Breast epithelium (tissue), 4 donors: ENCODE measurements at regions not wholly inside any gene's neighbourhood (a gene's known extent, or its start where the extent isn't known, plus 50 kb on each side); places are given as distances from the start of the nearest gene placed in this dataset.
"Not testable (repeated sequence)": the region's sequence is repeated elsewhere in the genome, so short reads cannot be mapped to it uniquely, and the experiment has no call there.

ENCODE experiments used
- DNase-seq, 2 donors: peaks; one replicate each; pipeline ENCODE4 v3.0.0-alpha.2; 2019; ENCODE audit warnings: low spot score in 2 of 2
- H3K27ac ChIP-seq, 2 donors: fragments of 200-600 bp; sonication (generic) in 1 of 2; one replicate each; pipeline ENCODE4 v1.5.1; 2016 to 2019; ENCODE audit warnings: mild to moderate bottlenecking in 1 of 2
- H3K27me3 ChIP-seq, 2 donors: fragments of 200-600 bp; sonication (generic) in 1 of 2; one replicate each; pipeline versions ENCODE4 v1.5.1 to v1.6.0; 2017 to 2019; ENCODE audit warnings: control low read depth in 1 of 2, mild to moderate bottlenecking in 1 of 2
- H3K36me3 ChIP-seq: fragments of 200-600 bp; one replicate; pipeline ENCODE4 v1.5.1; 2019
- H3K4me1 ChIP-seq, 2 donors: fragments of 200-600 bp; sonication (generic); one replicate each; pipeline ENCODE4 v1.5.1; 2016 to 2019; ENCODE audit warnings: control low read depth in 1 of 2
- H3K4me3 ChIP-seq, 3 donors: fragments of 200-600 bp; sonication (generic); 1 replicate in 2 of 3; 2 replicates in 1 of 3; pipeline ENCODE4 v1.5.1; 2016 to 2019; ENCODE audit warnings: mild to moderate bottlenecking in 3 of 3, moderate library complexity in 2 of 3
- H3K9me3 ChIP-seq, 2 donors: fragments of 200-600 bp; sonication (generic) in 1 of 2; one replicate each; pipeline ENCODE4 v1.5.1; 2016 to 2019; ENCODE audit warnings: control low read depth in 1 of 2
- POLR2A ChIP-seq: fragments of 450-650 bp; IDR thresholded peaks from one replicate; pipeline ENCODE4 v1.6.1; 2016; ENCODE audit warnings: antibody characterized with exemption, mild to moderate bottlenecking, moderate library complexity
- POLR2AphosphoS5 ChIP-seq, 3 donors: sonication (generic); formaldehyde crosslinking; IDR thresholded peaks; one replicate each; pipeline ENCODE4 v1.6.1; 2017; ENCODE audit warnings: antibody characterized with exemption in 3 of 3
- intact Hi-C: fragments of 100-400 bp; cut with DNase I; formaldehyde crosslinking; loops from one replicate; pipeline ENCODE4 v1.15.1; 2023; ENCODE audit warnings: low total_unique reads
- TF ChIP-seq, protein P1 (sequence below), 3 donors: fragments of 450-650 bp; IDR thresholded peaks; one replicate each; pipeline ENCODE4 v1.5.1; 2016 to 2017; ENCODE audit warnings: antibody characterized with exemption in 3 of 3, mild to moderate bottlenecking in 3 of 3, moderate library complexity in 3 of 3

DNA sequence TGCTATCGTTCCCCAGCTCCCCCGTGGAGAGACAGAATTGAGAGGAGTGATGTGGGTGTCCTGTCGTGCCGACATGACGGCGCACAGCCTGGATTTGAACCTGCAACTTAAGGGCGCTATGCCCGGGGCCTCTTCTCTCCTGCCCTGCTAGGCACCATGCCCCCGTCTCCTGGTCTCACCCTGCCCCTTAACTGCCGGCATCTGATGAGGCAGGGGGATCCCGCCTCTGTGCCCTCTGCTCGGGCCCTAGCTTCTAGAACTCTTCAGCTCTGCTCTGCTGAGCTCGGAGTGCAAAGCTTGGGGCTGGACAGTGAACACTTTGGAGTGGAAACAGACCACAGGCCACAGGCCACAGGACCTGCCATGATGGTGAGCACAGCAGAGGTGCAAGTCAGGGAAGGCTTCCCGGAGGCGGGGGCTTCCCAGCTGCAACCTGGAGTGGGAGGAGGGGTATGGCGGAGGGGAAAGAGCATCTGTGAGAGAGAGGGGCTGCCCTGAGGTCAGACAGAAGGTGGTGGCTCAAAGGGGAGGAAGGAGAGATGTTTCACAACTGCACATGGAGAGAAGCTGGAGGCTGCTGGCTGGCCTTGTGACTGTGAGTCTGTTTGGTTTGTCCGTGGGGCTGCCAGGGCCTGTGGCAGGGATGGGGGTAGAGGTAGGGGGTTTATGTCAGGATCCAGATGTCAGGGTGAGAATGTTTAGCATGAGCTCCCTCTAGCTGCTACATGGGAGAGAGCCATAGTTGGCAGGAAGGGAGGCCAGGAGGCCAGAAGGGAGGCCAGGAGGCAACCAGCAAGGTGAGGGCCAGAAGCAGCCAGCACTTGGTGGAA, 107.8 kb downstream of the CRLF3 start:
- Histone ChIP-seq H3K27me3 (no peaks in the 10 kb centered on the region), H3K36me3 (no peaks in the 10 kb centered on the region), H3K27ac (no peak overlapping the region), H3K4me1 (no peaks in the 10 kb centered on the region), H3K4me3 (no peak overlapping the region), H3K9me3 (no peaks in the 10 kb centered on the region)
- DNase-seq, result no peak
- intact Hi-C loops, result no loop called here
- no peak for TF ChIP-seq POLR2AphosphoS5 (IDR thresholded peaks at IDR 0.05)
- TF ChIP-seq, protein P1, sequence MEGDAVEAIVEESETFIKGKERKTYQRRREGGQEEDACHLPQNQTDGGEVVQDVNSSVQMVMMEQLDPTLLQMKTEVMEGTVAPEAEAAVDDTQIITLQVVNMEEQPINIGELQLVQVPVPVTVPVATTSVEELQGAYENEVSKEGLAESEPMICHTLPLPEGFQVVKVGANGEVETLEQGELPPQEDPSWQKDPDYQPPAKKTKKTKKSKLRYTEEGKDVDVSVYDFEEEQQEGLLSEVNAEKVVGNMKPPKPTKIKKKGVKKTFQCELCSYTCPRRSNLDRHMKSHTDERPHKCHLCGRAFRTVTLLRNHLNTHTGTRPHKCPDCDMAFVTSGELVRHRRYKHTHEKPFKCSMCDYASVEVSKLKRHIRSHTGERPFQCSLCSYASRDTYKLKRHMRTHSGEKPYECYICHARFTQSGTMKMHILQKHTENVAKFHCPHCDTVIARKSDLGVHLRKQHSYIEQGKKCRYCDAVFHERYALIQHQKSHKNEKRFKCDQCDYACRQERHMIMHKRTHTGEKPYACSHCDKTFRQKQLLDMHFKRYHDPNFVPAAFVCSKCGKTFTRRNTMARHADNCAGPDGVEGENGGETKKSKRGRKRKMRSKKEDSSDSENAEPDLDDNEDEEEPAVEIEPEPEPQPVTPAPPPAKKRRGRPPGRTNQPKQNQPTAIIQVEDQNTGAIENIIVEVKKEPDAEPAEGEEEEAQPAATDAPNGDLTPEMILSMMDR (IDR thresholded peaks at IDR 0.05), result no peak
- no peak for TF ChIP-seq POLR2A

DNA sequence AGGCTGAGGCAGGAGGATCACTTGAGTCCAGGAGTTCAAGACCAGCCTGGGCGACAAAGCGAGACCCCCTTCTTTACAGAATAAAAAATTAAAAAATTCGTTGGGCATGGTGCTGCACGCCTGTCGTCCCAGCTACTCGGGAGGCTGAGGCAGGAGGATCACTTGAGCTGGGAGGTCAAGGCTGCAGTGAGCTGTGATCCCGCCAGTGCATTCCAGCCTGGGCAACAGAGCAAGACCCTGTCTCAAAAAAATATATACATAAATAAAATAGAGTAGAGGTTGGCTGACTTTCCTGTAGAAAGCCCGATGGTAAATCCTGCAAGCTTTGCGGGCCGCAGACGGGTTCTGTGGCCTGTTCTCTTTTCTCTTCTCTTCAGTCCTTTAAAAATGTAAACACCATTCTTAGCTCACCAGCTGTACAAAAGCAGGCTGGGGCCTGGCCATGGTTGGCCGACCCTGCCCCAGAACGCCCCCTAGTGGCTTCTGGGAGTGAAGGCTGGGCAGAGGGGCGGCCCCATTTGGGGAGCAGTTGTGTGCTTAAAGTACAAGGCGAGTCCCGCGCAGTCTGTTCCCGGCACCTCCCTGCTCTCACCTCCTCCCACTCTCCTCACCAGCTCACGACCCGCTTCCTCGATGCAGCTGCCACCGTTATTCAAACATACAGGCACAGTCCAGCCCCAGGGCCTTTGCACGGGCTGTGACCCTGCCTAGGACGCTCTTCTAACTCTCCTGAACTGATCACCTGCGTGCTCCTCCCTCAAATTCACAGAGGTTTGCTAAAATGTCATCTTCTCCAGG, 109.5 kb downstream of the CRLF3 start:
- intact Hi-C loops, H3K4me1 ChIP-seq, H3K36me3 ChIP-seq, H3K4me3 ChIP-seq, DNase-seq, H3K27me3 ChIP-seq, H3K9me3 ChIP-seq, H3K27ac ChIP-seq: not testable (repeated sequence)
- TF ChIP-seq, protein P1 (IDR thresholded peaks at IDR 0.05), result peak in 1 of 3 donors; percentile 29

DNA sequence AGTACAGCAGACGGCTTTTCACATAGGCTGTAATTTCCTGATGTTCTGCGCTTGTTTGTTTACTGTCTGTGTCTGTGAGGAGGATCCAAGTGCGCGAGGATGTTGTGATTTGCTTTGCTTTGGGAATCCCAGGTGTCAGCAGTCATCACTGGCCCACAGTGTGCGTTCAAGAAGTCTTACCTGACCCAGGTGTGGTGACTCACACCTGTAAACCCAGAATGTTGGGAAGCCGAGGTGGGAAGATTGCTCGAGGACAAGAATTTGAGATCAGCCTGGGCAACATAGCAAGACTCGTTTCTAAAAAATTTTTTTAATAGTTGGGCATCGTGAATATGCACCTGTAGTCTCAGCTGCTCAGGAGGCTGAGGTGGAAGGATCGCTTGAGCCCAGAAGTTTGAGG, 110.7 kb downstream of the CRLF3 start:
- intact Hi-C loops, H3K36me3 ChIP-seq, H3K9me3 ChIP-seq, H3K27ac ChIP-seq, H3K4me1 ChIP-seq, H3K27me3 ChIP-seq, H3K4me3 ChIP-seq, DNase-seq: not testable (repeated sequence)

DNA sequence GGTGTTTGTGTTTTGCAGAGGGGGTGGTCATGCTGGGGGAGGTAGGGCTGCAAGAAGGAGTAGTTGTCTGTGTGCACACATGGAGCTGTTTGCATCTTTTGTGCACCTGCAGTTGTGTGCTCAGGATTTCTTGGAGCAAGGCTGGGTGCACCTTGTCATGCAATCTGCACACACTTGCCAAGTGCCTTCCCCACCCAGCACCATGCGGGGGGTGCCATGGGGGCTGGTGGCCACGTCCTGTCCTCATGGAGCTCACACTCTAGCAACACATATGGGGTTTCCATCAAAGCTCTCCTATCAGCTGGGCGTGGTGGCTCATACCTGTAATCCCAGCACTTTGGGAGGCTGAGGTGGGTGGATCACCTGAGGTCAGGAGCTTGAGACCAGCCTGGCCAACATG, 111.6 kb downstream of the CRLF3 start:
- H3K9me3 ChIP-seq, H3K27me3 ChIP-seq, H3K36me3 ChIP-seq, DNase-seq, H3K27ac ChIP-seq, intact Hi-C loops, H3K4me3 ChIP-seq, H3K4me1 ChIP-seq: not testable (repeated sequence)

DNA sequence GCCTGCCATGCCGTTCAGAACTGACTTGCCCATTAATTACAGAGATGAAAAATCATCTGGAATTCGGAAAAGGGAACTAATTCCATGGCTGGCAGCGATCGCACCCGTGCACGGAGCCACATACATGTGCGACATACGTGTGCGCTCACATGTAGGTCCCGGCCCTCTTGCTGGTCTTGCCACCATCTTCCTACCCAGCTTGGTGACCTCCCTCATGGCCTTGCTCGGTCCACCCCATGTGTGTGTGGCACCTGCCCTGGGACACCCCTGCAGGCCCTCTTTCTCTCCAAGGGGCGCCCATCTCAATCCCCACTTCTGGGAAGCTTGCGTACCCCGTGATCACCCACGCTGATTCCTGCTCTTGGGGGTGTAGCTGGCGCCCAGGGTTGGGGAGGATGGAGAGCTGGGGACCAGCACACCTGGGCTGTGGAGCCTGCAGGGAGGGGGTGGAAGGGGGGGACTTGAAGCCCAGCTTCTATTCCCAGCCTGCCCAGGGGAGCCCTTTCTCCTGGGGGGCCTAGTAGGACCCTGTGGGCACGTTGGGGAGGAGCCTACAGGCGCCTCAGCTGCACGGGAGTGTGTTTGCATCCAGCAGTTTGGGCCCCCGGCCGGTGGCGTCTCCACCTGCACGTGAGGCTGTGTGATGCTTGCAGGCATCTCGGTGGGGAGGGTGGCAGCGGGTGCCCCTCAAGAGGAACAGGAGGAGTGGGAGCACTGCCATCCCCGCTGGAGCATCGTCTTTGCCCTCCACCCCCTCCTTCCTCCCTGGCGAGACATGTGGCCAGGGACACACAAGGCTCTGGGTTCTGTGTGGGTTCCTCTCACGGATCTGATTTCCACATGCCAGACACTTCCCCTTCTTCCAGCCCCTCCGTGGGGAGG, 112.6 kb downstream of the CRLF3 start:
- H3K27me3 ChIP-seq, H3K27ac ChIP-seq, H3K9me3 ChIP-seq, intact Hi-C loops, H3K4me1 ChIP-seq, H3K36me3 ChIP-seq, DNase-seq: not testable (repeated sequence)
- H3K4me3 ChIP-seq, result peak overlapping the region in 1 of 3 donors; percentile 88

DNA sequence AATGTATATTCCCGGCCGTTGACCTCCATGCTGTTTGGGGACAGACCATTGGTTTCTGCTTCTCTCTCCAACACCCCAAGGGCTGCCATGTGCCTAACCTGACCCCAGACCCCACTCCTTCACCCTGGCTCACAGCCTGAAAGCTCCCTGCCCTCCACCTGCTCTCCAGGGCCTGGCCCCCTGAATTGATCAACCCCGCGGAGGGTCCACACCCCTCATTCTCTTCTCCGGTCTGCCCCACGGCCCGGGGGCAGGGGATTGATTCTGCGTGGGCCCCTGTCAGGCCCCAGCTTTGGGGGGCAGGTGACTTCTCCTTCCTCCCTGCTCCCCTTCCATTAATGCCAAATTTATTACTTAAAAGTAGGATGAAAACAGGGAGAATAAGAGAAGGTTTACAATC, 113.3 kb downstream of the CRLF3 start:
- DNase-seq, intact Hi-C loops, H3K36me3 ChIP-seq, H3K4me1 ChIP-seq, H3K9me3 ChIP-seq, H3K27me3 ChIP-seq: not testable (repeated sequence)
- Histone ChIP-seq H3K4me3 (peak overlapping the region in 2 of 3 donors; percentile 86 to 88), H3K27ac (peak overlapping the region in 1 of 2 donors; percentile 33)

DNA sequence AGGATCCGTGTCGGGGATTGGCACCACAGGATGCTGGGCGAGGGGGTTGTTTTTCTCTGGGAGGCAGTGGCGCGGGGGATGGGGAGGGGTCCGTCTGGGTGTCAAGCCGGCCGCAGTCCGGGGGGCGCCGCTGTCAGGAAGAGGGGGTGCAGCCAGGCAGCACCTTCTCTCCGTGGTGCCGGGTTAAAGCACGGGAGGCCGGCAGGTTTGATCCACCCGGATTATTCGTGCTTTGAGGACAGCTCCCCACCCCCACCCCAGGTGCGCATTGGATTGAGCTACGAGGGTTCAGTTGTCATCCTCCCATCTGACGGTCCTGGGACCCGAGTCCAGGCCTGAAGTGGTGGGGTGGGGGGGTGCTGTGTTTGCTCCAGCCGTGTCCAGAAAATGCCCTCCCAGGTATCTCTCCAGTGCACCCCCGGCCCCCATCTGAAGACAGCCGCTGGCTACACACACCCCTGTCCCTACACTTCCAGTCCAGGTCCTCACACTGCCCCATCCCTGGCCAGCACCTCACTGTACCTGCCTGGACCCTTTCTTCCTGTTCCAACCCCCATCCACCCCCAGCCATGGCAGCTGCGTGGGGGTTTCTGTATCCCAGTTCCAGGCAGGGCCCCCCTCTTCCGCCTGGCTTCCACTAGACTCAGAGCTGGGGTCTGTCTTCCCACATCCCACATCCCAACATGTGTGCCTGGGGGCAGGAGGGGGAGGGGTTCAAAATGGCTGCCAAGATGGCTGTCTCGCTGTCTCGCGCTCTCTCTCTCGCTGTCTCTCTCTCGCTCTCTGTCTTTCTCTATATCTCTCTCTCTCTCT, 114.0 kb downstream of the CRLF3 start:
- DNase-seq, H3K4me1 ChIP-seq, H3K36me3 ChIP-seq, intact Hi-C loops, H3K9me3 ChIP-seq, H3K27me3 ChIP-seq: not testable (repeated sequence)
- peak overlapping the region in 1 of 2 donors; percentile 33 for H3K27ac ChIP-seq
- peak overlapping the region; percentile 60 to 88 (median 86) for H3K4me3 ChIP-seq

DNA sequence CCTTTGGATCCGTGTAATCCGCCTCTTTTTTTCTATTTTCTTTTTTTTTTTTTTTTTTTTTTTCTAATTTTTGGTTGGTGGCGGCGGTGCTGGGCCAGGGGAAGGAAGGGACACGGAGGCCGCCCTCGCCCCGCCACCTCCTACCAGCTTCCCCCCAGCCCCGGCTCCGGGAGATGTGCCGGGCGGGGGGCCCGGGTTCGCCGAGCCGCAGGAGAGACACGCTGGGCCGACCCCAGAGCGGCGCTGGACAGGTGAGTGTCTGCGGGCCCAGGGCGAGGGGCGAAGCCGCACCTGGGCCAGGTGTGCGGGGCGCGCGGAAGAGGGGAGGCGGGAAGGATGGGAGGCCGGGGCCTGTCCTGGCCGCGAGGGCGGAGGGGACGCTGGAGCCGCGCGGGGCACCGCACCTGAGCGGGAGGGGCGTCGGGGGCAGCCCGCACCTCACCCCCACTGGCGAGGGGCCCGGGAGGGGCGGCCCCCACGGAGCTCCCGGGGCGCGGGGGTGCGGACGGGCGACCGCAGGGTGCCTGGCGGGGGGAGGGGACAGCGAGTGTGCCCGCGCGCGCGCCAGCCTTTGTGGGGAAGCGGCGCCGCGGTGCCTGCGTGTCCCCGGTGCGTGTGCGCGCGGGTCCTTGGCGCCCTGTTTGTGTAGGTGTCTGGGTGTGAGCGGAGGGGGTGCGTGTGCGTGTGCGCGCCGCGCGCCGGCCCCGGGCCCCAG, 114.8 kb downstream of the CRLF3 start:
- H3K4me3 ChIP-seq, result peak overlapping the region; percentile 60 to 88 (median 86)
- H3K9me3 ChIP-seq, H3K27me3 ChIP-seq, H3K4me1 ChIP-seq, H3K36me3 ChIP-seq, DNase-seq, intact Hi-C loops: not testable (repeated sequence)
- H3K27ac ChIP-seq, result peak overlapping the region in 1 of 2 donors; percentile 29

DNA sequence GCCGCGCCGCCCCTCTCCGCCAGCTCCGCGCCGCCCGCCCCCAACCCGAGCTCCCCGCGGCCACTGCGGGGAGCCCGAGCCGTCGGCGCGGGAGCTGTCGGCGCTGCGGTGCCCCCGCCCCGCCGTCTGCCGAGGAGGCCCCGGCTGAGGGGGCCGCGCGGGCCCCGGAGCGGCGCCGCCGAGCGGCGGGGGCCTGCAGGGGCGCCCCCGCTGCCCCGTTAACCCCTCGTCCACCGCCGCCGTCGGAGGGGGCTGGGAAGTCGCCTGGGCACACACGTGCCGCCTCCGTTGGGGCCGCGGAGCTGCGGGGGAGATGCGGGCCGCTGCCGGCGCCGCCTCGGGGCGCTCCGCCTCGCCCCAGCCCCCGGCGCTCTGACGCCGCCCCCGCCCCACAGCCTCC, 115.4 kb downstream of the CRLF3 start:
- H3K4me3 ChIP-seq, result peak overlapping the region; percentile 60 to 88 (median 86)
- H3K27me3 ChIP-seq, intact Hi-C loops, H3K4me1 ChIP-seq, H3K36me3 ChIP-seq, H3K9me3 ChIP-seq, DNase-seq: not testable (repeated sequence)
- peak overlapping the region; percentile 62 to 85 for H3K27ac ChIP-seq
